GM12878 (cell line): ENCODE measurements at regions not wholly inside any gene's neighbourhood (a gene's known extent, or its start where the extent isn't known, plus 50 kb on each side); places are given as distances from the start of the nearest gene placed in this dataset. TPM values are rescaled to one million over a fixed set of nuclear protein-coding genes. Genes with fewer than 3 reads are reported as not detected.

ENCODE experiments used
- NFYA ChIP-seq: IDR thresholded peaks from 2 replicates; pipeline ENCODE4 v1.6.1; 2011; ENCODE audit warnings: low read depth, mild to moderate bottlenecking, low read length, improper control_type of control experiment, borderline replicate concordance
- small RNA-seq: library from RNA; depleted of rRNA; stranded (forward); fragments of <200 nt; gene quantifications from one replicate; pipeline ENCODE3, GENCODE V24; 2014

GRCh38 chr22:22032099-22032905, 49.7 kb upstream of the TOP3B start (continued):
- no peak for TF ChIP-seq NFYA

Small RNAs in the stretch of these regions (small RNA-seq; reads per million reads assigned to genes)
- gene AC245452.3 (not detected), gene AC245517.3 (not detected), gene AC245517.5 (not detected), gene IGLVIV-59 (not detected)
